Esophagus squamous epithelium (tissue), 5 donors: ENCODE measurements at regions not wholly inside any gene's neighbourhood (a gene's known extent, or its start where the extent isn't known, plus 50 kb on each side); places are given as distances from the start of the nearest gene placed in this dataset.
A peak's percentile ranks its signal among the peaks of the same experiment; 100 is the strongest.

Experiments used
- DNase-seq: peaks from one replicate; lab custom pipeline; 2025; lab: John Stamatoyannopoulos, UW
- H3K27ac ChIP-seq, 4 donors: fragments of 200-600 bp; sonication (generic); one replicate each; pipeline ENCODE4 v1.5.1; 2016 to 2019; ENCODE audit warnings: mild to moderate bottlenecking in 1 of 4
- H3K27me3 ChIP-seq, 4 donors: fragments of 200-600 bp; sonication (generic); 1 replicate in 3 of 4; 2 replicates in 1 of 4; pipeline versions ENCODE4 v1.5.1 to v1.6.0; 2017 to 2021; ENCODE audit warnings: antibody characterized with exemption in 1 of 4
- H3K36me3 ChIP-seq, 3 donors: fragments of 200-600 bp; sonication (generic); one replicate each; pipeline ENCODE4 v1.5.1; 2016 to 2019
- H3K4me1 ChIP-seq, 3 donors: fragments of 200-600 bp; sonication (generic); one replicate each; pipeline ENCODE4 v1.5.1; 2017 to 2019
- H3K4me3 ChIP-seq, 4 donors: fragments of 200-600 bp; sonication (generic); 1 replicate in 3 of 4; 2 replicates in 1 of 4; pipeline ENCODE4 v1.5.1; 2016 to 2019; ENCODE audit warnings: mild to moderate bottlenecking in 2 of 4, moderate library complexity in 1 of 4
- H3K9me3 ChIP-seq, 3 donors: fragments of 200-600 bp; sonication (generic); one replicate each; pipeline ENCODE4 v1.5.1; 2016 to 2019
- POLR2A ChIP-seq, 4 donors: fragments of 450-650 bp; IDR thresholded peaks; one replicate each; pipeline ENCODE4 v1.6.1; 2017; ENCODE audit warnings: antibody characterized with exemption in 4 of 4, mild to moderate bottlenecking in 4 of 4, moderate library complexity in 3 of 4
- WGBS, 2 donors: methylation state at CpG; one replicate each; pipeline ENCODE4 v1.1.5; 2018; 5-methylcytosine and 5-hydroxymethylcytosine counted together
- intact Hi-C: fragments of 100-400 bp; cut with DNase I; formaldehyde crosslinking; loops from one replicate; pipeline ENCODE4 v1.15.0; 2022
- TF ChIP-seq, protein P1 (sequence below), 6 experiments: fragments of 450-650 bp in 4 of 6; fragments of 200-600 bp in 2 of 6; sonication (generic) in 2 of 6; IDR thresholded peaks; one replicate each; pipeline ENCODE4 v1.5.1; 2016 to 2019; ENCODE audit warnings: antibody characterized with exemption in 6 of 6, mild to moderate bottlenecking in 4 of 6, moderate library complexity in 4 of 6
- donor health status: DM: yes; HTN: yes; CAD: no.

DNA sequence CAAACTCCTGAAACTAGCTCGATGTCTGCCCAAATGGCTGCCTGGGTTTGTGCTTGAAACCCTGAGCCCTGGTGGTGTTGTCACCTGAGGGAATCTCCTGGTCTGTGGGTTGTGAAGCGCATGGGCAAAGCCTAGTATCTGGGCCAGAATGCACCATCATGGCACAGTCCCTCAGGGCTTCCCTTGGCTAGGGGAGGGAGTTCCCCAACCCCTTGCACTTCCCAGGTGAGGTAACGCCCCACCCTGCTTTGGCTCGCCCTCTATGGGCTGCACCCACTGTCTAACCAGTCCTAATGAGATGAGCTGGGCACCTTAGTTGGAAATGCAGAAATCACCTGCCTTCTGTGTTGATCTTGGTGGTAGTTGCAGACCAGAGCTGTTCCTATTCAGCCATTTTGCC, 152.9 kb upstream of the MAP3K7 start:
- no peak for TF ChIP-seq POLR2A (IDR thresholded peaks at IDR 0.05)
- TF ChIP-seq, protein P1, sequence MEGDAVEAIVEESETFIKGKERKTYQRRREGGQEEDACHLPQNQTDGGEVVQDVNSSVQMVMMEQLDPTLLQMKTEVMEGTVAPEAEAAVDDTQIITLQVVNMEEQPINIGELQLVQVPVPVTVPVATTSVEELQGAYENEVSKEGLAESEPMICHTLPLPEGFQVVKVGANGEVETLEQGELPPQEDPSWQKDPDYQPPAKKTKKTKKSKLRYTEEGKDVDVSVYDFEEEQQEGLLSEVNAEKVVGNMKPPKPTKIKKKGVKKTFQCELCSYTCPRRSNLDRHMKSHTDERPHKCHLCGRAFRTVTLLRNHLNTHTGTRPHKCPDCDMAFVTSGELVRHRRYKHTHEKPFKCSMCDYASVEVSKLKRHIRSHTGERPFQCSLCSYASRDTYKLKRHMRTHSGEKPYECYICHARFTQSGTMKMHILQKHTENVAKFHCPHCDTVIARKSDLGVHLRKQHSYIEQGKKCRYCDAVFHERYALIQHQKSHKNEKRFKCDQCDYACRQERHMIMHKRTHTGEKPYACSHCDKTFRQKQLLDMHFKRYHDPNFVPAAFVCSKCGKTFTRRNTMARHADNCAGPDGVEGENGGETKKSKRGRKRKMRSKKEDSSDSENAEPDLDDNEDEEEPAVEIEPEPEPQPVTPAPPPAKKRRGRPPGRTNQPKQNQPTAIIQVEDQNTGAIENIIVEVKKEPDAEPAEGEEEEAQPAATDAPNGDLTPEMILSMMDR (IDR thresholded peaks at IDR 0.05), result no peak
- no peak for DNase-seq
- no peaks in the 10 kb centered on the region for H3K36me3 ChIP-seq
- H3K27ac ChIP-seq, result no peak overlapping the region
- H3K4me1 ChIP-seq, result no peaks in the 10 kb centered on the region
- H3K27me3 ChIP-seq, result no peaks in the 10 kb centered on the region
- intact Hi-C loops, result no loop called here
- WGBS, 2 donors, result 36 to 60% methylated on average over 3 to 4 of the region's 4 CpGs
- no peaks in the 10 kb centered on the region for H3K9me3 ChIP-seq
- no peak overlapping the region for H3K4me3 ChIP-seq

DNA sequence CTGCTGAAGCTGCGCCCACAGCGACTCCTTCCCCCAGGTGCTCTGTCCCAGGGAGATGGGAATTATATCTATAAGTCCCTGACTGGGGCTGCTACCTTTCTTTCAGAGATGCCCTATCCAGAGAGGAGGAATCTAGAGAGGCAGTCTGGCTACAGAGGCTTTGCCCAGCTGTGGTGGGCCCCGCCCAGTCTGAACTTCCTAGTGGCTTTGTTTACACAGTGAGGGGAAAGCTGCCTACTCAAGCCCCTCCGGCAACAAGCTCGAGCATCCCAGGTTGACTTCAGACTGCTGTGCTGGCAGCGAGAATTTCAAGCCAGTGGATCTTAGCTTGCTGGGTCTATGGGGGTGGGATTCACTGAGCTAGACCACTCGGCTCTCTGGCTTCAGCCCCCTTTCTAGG, 152.5 kb upstream of the MAP3K7 start:
- TF ChIP-seq, protein P1 (IDR thresholded peaks at IDR 0.05), result no peak
- no peak for TF ChIP-seq POLR2A (IDR thresholded peaks at IDR 0.05)
- Histone ChIP-seq H3K4me1 (no peaks in the 10 kb centered on the region), H3K4me3 (no peak overlapping the region), H3K9me3 (no peaks in the 10 kb centered on the region), H3K27me3 (no peaks in the 10 kb centered on the region), H3K36me3 (no peaks in the 10 kb centered on the region), H3K27ac (no peak overlapping the region)
- intact Hi-C loops, result no loop called here
- DNase-seq, result no peak
- WGBS, 2 donors, result 61 to 68% methylated on average over 3 of the region's 7 CpGs

DNA sequence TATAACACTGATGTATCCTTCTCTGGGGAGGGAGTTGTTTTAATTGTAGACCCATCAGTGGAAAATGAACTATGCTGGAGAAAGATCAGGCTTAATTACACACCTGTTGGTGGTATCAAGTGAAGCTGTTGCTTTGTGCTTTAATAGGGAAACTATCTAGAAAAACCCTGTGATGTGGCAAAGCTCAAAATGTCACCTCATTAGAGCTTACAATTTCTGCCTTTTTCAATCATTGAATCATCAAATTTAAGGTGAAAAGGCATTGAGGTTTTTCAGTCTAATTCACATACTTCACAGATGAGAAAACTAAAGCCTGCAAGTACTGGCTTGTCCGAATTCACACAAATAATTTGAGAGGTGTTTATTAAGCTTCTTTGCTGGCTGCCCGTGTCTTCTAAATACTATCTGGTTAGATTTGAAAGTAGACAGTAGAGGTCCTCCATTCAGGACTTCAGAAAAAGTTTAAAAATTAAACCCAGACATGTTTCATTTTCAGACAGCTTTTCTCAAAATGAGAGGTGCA, 143.3 kb upstream of the MAP3K7 start:
- TF ChIP-seq, protein P1 (IDR thresholded peaks at IDR 0.05), result no peak
- TF ChIP-seq POLR2A (IDR thresholded peaks at IDR 0.05), result no peak
- WGBS, 2 donors, result 23 to 38% methylated on average over 2 of the region's 2 CpGs
- no peak overlapping the region for H3K4me3 ChIP-seq
- peaks cover 0 to 23% (median 0%) of the 10 kb centered on the region in 3 donors for H3K4me1 ChIP-seq
- peak overlapping the region in 1 of 4 donors; percentile 5 for H3K27ac ChIP-seq
- H3K27me3 ChIP-seq, result no peaks in the 10 kb centered on the region
- no peaks in the 10 kb centered on the region for H3K9me3 ChIP-seq
- intact Hi-C loops, result no loop called here
- no peaks in the 10 kb centered on the region for H3K36me3 ChIP-seq
- no peak for DNase-seq

- TF ChIP-seq POLR2A (IDR thresholded peaks at IDR 0.05), result no peak
- TF ChIP-seq, protein P1 (IDR thresholded peaks at IDR 0.05), result no peak
- H3K4me1 ChIP-seq, result peaks cover 0 to 23% (median 0%) of the 10 kb centered on the region in 3 donors
- no peak overlapping the region for H3K4me3 ChIP-seq
- intact Hi-C loops, result no loop called here
- no peaks in the 10 kb centered on the region for H3K27me3 ChIP-seq
- DNase-seq, result no peak
- no peaks in the 10 kb centered on the region for H3K36me3 ChIP-seq
- H3K27ac ChIP-seq, result no peak overlapping the region
- whole genome bisulfite sequencing, 2 donors, result 25 to 40% methylated on average over 2 of the region's 2 CpGs
- no peaks in the 10 kb centered on the region for H3K9me3 ChIP-seq
These were observed 142.2 kb upstream of the MAP3K7 start for GRCh38 chr6:90729057-90729456.

GRCh38 chr6:90722648-90723047, 135.8 kb upstream of the MAP3K7 start:
- intact Hi-C loops, result no loop called here
- H3K36me3 ChIP-seq, result no peaks in the 10 kb centered on the region
- no peaks in the 10 kb centered on the region for H3K27me3 ChIP-seq
- WGBS, 2 donors, result 65 to 80% methylated on average over 2 of the region's 2 CpGs
- H3K4me3 ChIP-seq, result no peak overlapping the region
- H3K4me1 ChIP-seq, result peaks cover 0 to 7% (median 0%) of the 10 kb centered on the region in 3 donors
- H3K27ac ChIP-seq, result no peak overlapping the region
- no peak for DNase-seq
- no peaks in the 10 kb centered on the region for H3K9me3 ChIP-seq
- TF ChIP-seq, protein P1 (IDR thresholded peaks at IDR 0.05), result no peak
- TF ChIP-seq POLR2A (IDR thresholded peaks at IDR 0.05), result no peak
